ENCODE measurements at regions not wholly inside any gene's neighbourhood (a gene's known extent, or its start where the extent isn't known, plus 50 kb on each side); places are given as distances from the start of the nearest gene placed in this dataset.

GRCh38 chr18:78857314-78858150 is 122.1 kb upstream of the SALL3 start:
- Mint-ChIP-seq H3K4me1 (no peaks in the 10 kb centered on the region), H3K27ac (no peak overlapping the region), H3K4me3 (no peak overlapping the region), H3K9me3 (peaks cover 0 to 4% (median 2%) of the 10 kb centered on the region in 7 donors), H3K27me3 (no peaks in the 10 kb centered on the region), H3K36me3 (no peaks in the 10 kb centered on the region)
- no peaks in the 10 kb centered on the region for H3K9me3 ChIP-seq (ENCODE audit: control insufficient read depth in 2 of 2, low read length in 2 of 2)
- H3K4me3 ChIP-seq (ENCODE audit: low read depth, low read length): no peak overlapping the region
- no peaks in the 10 kb centered on the region for H3K36me3 ChIP-seq (ENCODE audit: control insufficient read depth, insufficient read depth, low read length)
- no peak for ATAC-seq (ENCODE audit: low read depth in 2 of 2)
- DNase-seq: no peak
- no peaks in the 10 kb centered on the region for H3K4me1 ChIP-seq (ENCODE audit: control insufficient read depth, insufficient read depth, low read length, poor library complexity, severe bottlenecking)
- H3K27me3 ChIP-seq (ENCODE audit: control insufficient read depth, insufficient read depth, low read length): no peaks in the 10 kb centered on the region
- no peak overlapping the region for H3K27ac ChIP-seq (ENCODE audit: insufficient read depth, low read length, poor library complexity, severe bottlenecking)

GRCh38 chr18:78859686-78860085 is 119.9 kb upstream of the SALL3 start:
- H3K27ac Mint-ChIP-seq: no peak overlapping the region
- Histone ChIP-seq H3K27me3 (ENCODE audit: control insufficient read depth, insufficient read depth, low read length) (no peaks in the 10 kb centered on the region), H3K27ac (ENCODE audit: insufficient read depth, low read length, poor library complexity, severe bottlenecking) (no peak overlapping the region), H3K4me3 (ENCODE audit: low read depth, low read length) (no peak overlapping the region), H3K9me3 (ENCODE audit: control insufficient read depth in 2 of 2, low read length in 2 of 2) (no peaks in the 10 kb centered on the region), H3K4me1 (ENCODE audit: control insufficient read depth, insufficient read depth, low read length, poor library complexity, severe bottlenecking) (no peaks in the 10 kb centered on the region), H3K36me3 (ENCODE audit: control insufficient read depth, insufficient read depth, low read length) (no peaks in the 10 kb centered on the region)
- no peak overlapping the region for H3K4me3 Mint-ChIP-seq
- no peaks in the 10 kb centered on the region for H3K27me3 Mint-ChIP-seq
- DNase-seq: no peak
- peaks cover 0 to 2% (median 0%) of the 10 kb centered on the region in 7 donors for H3K9me3 Mint-ChIP-seq
- no peak for ATAC-seq (ENCODE audit: low read depth in 2 of 2)
- no peaks in the 10 kb centered on the region for H3K36me3 Mint-ChIP-seq
- no peaks in the 10 kb centered on the region for H3K4me1 Mint-ChIP-seq

DNA sequence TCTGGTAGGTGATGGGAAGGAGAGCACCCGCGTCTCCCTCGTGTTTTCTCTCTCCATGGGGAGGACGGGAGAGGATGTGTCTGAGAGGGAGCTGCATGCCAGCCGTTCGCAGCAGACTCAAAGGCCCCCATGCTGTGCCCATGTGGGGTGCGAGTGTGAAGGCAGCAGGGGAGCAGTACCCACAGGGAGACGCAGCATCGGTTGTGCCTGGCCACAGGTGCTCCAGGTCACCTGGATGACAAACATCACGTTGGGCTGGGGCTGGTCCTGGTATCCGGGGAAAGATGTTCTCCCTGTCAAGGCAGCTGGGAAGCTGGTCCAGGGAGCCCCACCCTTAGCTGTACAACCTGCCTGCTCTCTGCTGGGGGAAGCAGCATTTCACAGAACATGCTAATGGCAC is 119.5 kb upstream of the SALL3 start:
- H3K9me3 ChIP-seq (ENCODE audit: control insufficient read depth in 2 of 2, low read length in 2 of 2): no peaks in the 10 kb centered on the region
- Mint-ChIP-seq H3K4me1 (no peaks in the 10 kb centered on the region), H3K27ac (no peak overlapping the region), H3K36me3 (no peaks in the 10 kb centered on the region), H3K27me3 (no peaks in the 10 kb centered on the region), H3K4me3 (no peak overlapping the region), H3K9me3 (peaks cover 0 to 1% (median 0%) of the 10 kb centered on the region in 7 donors)
- H3K27me3 ChIP-seq (ENCODE audit: control insufficient read depth, insufficient read depth, low read length): no peaks in the 10 kb centered on the region
- no peak overlapping the region for H3K4me3 ChIP-seq (ENCODE audit: low read depth, low read length)
- ATAC-seq (ENCODE audit: low read depth in 2 of 2): no peak
- no peaks in the 10 kb centered on the region for H3K36me3 ChIP-seq (ENCODE audit: control insufficient read depth, insufficient read depth, low read length)
- no peak overlapping the region for H3K27ac ChIP-seq (ENCODE audit: insufficient read depth, low read length, poor library complexity, severe bottlenecking)
- no peak for DNase-seq
- H3K4me1 ChIP-seq (ENCODE audit: control insufficient read depth, insufficient read depth, low read length, poor library complexity, severe bottlenecking): no peaks in the 10 kb centered on the region

GRCh38 chr18:78861116-78861515 is 118.5 kb upstream of the SALL3 start:
- Mint-ChIP-seq H3K4me1 (no peaks in the 10 kb centered on the region), H3K27me3 (no peaks in the 10 kb centered on the region)
- H3K36me3 ChIP-seq (ENCODE audit: control insufficient read depth, insufficient read depth, low read length): no peaks in the 10 kb centered on the region

DNA sequence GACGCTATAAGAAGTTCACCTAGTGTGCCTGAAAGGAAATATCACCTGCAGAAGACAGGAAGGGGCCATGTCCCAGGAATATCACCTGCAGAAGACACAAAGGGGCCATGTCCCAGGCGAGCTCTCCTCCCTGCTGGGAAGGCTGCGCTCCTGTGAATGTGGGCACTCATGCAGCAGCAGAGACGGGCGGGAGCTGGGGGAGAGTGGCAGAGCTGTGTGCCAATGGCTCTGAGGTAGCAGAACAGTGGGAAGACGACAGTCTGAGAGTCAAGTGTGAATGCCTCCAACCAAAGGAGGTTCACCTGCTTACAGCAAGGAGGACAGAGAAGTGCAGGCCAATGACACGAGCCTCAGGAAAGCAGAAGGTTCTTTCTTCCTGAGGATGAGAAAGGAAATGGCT is 117.9 kb upstream of the SALL3 start:
- Histone ChIP-seq H3K4me3 (ENCODE audit: low read depth, low read length) (no peak overlapping the region), H3K4me1 (ENCODE audit: control insufficient read depth, insufficient read depth, low read length, poor library complexity, severe bottlenecking) (no peaks in the 10 kb centered on the region), H3K27me3 (ENCODE audit: control insufficient read depth, insufficient read depth, low read length) (no peaks in the 10 kb centered on the region), H3K36me3 (ENCODE audit: control insufficient read depth, insufficient read depth, low read length) (no peaks in the 10 kb centered on the region), H3K9me3 (ENCODE audit: control insufficient read depth in 2 of 2, low read length in 2 of 2) (no peaks in the 10 kb centered on the region), H3K27ac (ENCODE audit: insufficient read depth, low read length, poor library complexity, severe bottlenecking) (no peak overlapping the region)
- Mint-ChIP-seq H3K27me3 (no peaks in the 10 kb centered on the region), H3K9me3 (peaks cover 0 to 1% (median 0%) of the 10 kb centered on the region in 7 donors), H3K4me1 (no peaks in the 10 kb centered on the region), H3K27ac (no peak overlapping the region), H3K36me3 (no peaks in the 10 kb centered on the region), H3K4me3 (no peak overlapping the region)
- no peak for DNase-seq
- no peak for ATAC-seq (ENCODE audit: low read depth in 2 of 2)

More at GRCh38 chr18:78861116-78861515, 118.5 kb upstream of the SALL3 start:
- Histone ChIP-seq H3K4me3 (ENCODE audit: low read depth, low read length) (no peak overlapping the region), H3K27me3 (ENCODE audit: control insufficient read depth, insufficient read depth, low read length) (no peaks in the 10 kb centered on the region), H3K9me3 (ENCODE audit: control insufficient read depth in 2 of 2, low read length in 2 of 2) (no peaks in the 10 kb centered on the region), H3K4me1 (ENCODE audit: control insufficient read depth, insufficient read depth, low read length, poor library complexity, severe bottlenecking) (no peaks in the 10 kb centered on the region), H3K27ac (ENCODE audit: insufficient read depth, low read length, poor library complexity, severe bottlenecking) (no peak overlapping the region)
- Mint-ChIP-seq H3K36me3 (no peaks in the 10 kb centered on the region), H3K27ac (no peak overlapping the region), H3K4me3 (no peak overlapping the region), H3K9me3 (peaks cover 0 to 1% (median 0%) of the 10 kb centered on the region in 7 donors)
- DNase-seq: no peak
- ATAC-seq (ENCODE audit: low read depth in 2 of 2): no peak

DNA sequence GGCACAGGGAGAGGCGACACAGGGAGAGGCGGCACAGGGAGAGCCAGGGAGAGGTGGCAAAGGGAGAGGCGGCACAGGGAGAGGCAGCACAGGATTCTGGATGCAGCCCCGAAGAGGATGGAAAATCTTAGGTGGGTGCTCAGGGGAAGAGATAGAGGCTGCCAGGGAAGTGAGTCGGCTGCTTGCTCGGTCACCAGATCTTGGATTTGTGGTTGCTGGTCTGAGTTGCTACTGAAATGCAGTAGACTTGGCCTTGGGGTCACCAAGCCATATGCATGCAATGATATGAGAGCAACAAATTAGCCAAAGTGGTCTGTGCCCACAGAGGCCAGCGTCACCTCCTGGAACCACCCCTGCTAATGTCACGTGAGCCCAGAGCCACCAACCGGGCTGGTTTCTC is 117.2 kb upstream of the SALL3 start:
- Histone ChIP-seq H3K27me3 (ENCODE audit: control insufficient read depth, insufficient read depth, low read length) (no peaks in the 10 kb centered on the region), H3K4me3 (ENCODE audit: low read depth, low read length) (no peak overlapping the region), H3K9me3 (ENCODE audit: control insufficient read depth in 2 of 2, low read length in 2 of 2) (no peaks in the 10 kb centered on the region), H3K4me1 (ENCODE audit: control insufficient read depth, insufficient read depth, low read length, poor library complexity, severe bottlenecking) (no peaks in the 10 kb centered on the region), H3K27ac (ENCODE audit: insufficient read depth, low read length, poor library complexity, severe bottlenecking) (no peak overlapping the region), H3K36me3 (ENCODE audit: control insufficient read depth, insufficient read depth, low read length) (no peaks in the 10 kb centered on the region)
- peaks cover 0 to 1% (median 0%) of the 10 kb centered on the region in 7 donors for H3K9me3 Mint-ChIP-seq
- H3K27me3 Mint-ChIP-seq: no peaks in the 10 kb centered on the region
- no peaks in the 10 kb centered on the region for H3K4me1 Mint-ChIP-seq
- ATAC-seq (ENCODE audit: low read depth in 2 of 2): no peak
- H3K36me3 Mint-ChIP-seq: no peaks in the 10 kb centered on the region
- no peak overlapping the region for H3K27ac Mint-ChIP-seq
- H3K4me3 Mint-ChIP-seq: no peak overlapping the region
- DNase-seq: no peak

GRCh38 chr18:78865056-78865598 is 114.5 kb upstream of the SALL3 start:
- Histone ChIP-seq H3K27ac (ENCODE audit: insufficient read depth, low read length, poor library complexity, severe bottlenecking) (no peak overlapping the region), H3K27me3 (ENCODE audit: control insufficient read depth, insufficient read depth, low read length) (no peaks in the 10 kb centered on the region), H3K9me3 (ENCODE audit: control insufficient read depth in 2 of 2, low read length in 2 of 2) (no peaks in the 10 kb centered on the region), H3K4me1 (ENCODE audit: control insufficient read depth, insufficient read depth, low read length, poor library complexity, severe bottlenecking) (no peaks in the 10 kb centered on the region), H3K36me3 (ENCODE audit: control insufficient read depth, insufficient read depth, low read length) (no peaks in the 10 kb centered on the region), H3K4me3 (ENCODE audit: low read depth, low read length) (no peak overlapping the region)
- H3K4me3 Mint-ChIP-seq: no peak overlapping the region
- peaks cover 0 to 1% (median 0%) of the 10 kb centered on the region in 7 donors for H3K9me3 Mint-ChIP-seq
- H3K27me3 Mint-ChIP-seq: no peaks in the 10 kb centered on the region
- H3K4me1 Mint-ChIP-seq: no peaks in the 10 kb centered on the region
- no peak overlapping the region for H3K27ac Mint-ChIP-seq
- no peak for ATAC-seq (ENCODE audit: low read depth in 2 of 2)
- H3K36me3 Mint-ChIP-seq: no peaks in the 10 kb centered on the region
- DNase-seq: no peak
